SHP77 (cell line): ENCODE measurements at regions not wholly inside any gene's neighbourhood (a gene's known extent, or its start where the extent isn't known, plus 50 kb on each side); places are given as distances from the start of the nearest gene placed in this dataset.

Source experiments
- DNase-seq, 2 experiments: peaks; one replicate each; lab custom pipeline; 2025; lab: John Stamatoyannopoulos, UW

GRCh38 chr2:162964513-162964912, 125.9 kb upstream of the KCNH7 start:
- no peak for DNase-seq

- no peak for DNase-seq
Measured at GRCh38 chr2:162963156-162963555, 124.6 kb upstream of the KCNH7 start.

- DNase-seq = no peak
Measured at GRCh38 chr2:162945785-162946184, 107.2 kb upstream of the KCNH7 start.

- DNase-seq = no peak
Measured at GRCh38 chr2:162938387-162938786, 99.8 kb upstream of the KCNH7 start.

GRCh38 chr2:162934191-162934590, 95.6 kb upstream of the KCNH7 start:
- no peak for DNase-seq

- no peak for DNase-seq
Measured at GRCh38 chr2:162932416-162932815, 93.8 kb upstream of the KCNH7 start.

GRCh38 chr2:162929571-162929970, 91.0 kb upstream of the KCNH7 start:
- DNase-seq = no peak

GRCh38 chr2:162928356-162928755, 89.8 kb upstream of the KCNH7 start:
- no peak for DNase-seq

GRCh38 chr2:162926907-162927306, 88.3 kb upstream of the KCNH7 start:
- no peak for DNase-seq

GRCh38 chr2:162926501-162926900, 87.9 kb upstream of the KCNH7 start:
- no peak for DNase-seq

- DNase-seq = no peak
Measured at GRCh38 chr2:162925595-162925994, 87.0 kb upstream of the KCNH7 start.

GRCh38 chr2:162919111-162919510, 80.5 kb upstream of the KCNH7 start:
- DNase-seq = no peak

GRCh38 chr2:162917626-162918025, 79.1 kb upstream of the KCNH7 start:
- no peak for DNase-seq

- DNase-seq = no peak
Measured at GRCh38 chr2:162916286-162916801, 77.8 kb upstream of the KCNH7 start.

GRCh38 chr2:162915858-162916257, 77.3 kb upstream of the KCNH7 start:
- DNase-seq = no peak

GRCh38 chr2:162914161-162914560, 75.6 kb upstream of the KCNH7 start:
- no peak for DNase-seq

- no peak for DNase-seq
Measured at GRCh38 chr2:162912787-162913186, 74.2 kb upstream of the KCNH7 start.

GRCh38 chr2:162908567-162908966, 70.0 kb upstream of the KCNH7 start:
- no peak for DNase-seq

- DNase-seq = peak; percentile 55 to 58
Measured at GRCh38 chr2:162890690-162891311, 52.2 kb upstream of the KCNH7 start.

- DNase-seq = no peak
Measured at GRCh38 chr2:162888652-162889051, 50.1 kb upstream of the KCNH7 start.
